DND-41 (cell line): ENCODE measurements at regions not wholly inside any gene's neighbourhood (a gene's known extent, or its start where the extent isn't known, plus 50 kb on each side); places are given as distances from the start of the nearest gene placed in this dataset.

ENCODE experiments used
- EZH2 ChIP-seq: IDR thresholded peaks from 3 replicates; pipeline ENCODE4 v1.6.1; 2012; ENCODE audit warnings: borderline replicate concordance, low read depth, mild to moderate bottlenecking, moderate library complexity, low read length, inconsistent platforms; ENCODE audit not compliant: severe bottlenecking
- TF ChIP-seq, protein P1 (sequence below): IDR thresholded peaks from 2 replicates; pipeline ENCODE4 v1.5.1; 2012; ENCODE audit warnings: borderline replicate concordance, low read length, moderate library complexity, mild to moderate bottlenecking; ENCODE audit not compliant: poor library complexity, severe bottlenecking; ENCODE audit errors: extremely low read depth

DNA sequence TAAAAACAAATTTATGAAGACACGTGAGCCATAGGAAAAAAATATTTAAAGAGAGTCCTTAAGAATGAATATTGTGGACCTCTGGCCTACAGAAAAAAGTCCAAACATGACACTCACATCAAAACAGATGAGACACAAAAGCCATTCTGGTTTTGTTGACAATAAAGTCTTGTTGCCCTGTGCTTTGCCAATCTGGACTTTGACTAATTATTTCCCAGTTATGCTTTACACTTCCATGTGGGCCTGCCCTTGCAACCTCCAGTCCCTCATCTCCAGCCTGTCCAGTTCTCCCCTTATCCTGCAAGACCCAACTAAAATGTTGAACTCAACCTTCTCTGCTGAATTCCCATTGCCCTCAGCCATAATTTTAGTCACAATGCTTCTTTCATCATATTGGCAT, 184.5 kb upstream of the SERP2 start:
- TF ChIP-seq, protein P1, sequence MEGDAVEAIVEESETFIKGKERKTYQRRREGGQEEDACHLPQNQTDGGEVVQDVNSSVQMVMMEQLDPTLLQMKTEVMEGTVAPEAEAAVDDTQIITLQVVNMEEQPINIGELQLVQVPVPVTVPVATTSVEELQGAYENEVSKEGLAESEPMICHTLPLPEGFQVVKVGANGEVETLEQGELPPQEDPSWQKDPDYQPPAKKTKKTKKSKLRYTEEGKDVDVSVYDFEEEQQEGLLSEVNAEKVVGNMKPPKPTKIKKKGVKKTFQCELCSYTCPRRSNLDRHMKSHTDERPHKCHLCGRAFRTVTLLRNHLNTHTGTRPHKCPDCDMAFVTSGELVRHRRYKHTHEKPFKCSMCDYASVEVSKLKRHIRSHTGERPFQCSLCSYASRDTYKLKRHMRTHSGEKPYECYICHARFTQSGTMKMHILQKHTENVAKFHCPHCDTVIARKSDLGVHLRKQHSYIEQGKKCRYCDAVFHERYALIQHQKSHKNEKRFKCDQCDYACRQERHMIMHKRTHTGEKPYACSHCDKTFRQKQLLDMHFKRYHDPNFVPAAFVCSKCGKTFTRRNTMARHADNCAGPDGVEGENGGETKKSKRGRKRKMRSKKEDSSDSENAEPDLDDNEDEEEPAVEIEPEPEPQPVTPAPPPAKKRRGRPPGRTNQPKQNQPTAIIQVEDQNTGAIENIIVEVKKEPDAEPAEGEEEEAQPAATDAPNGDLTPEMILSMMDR: no peak
- no peak for TF ChIP-seq EZH2
